BLaER1 treated with 17β-estradiol and CSF1 and Interleukin-3, amounts not matched to agents 10 nM and 100 nM (cell line): ENCODE measurements at regions not wholly inside any gene's neighbourhood (a gene's known extent, or its start where the extent isn't known, plus 50 kb on each side); places are given as distances from the start of the nearest gene placed in this dataset.

ENCODE experiments used
- H3K27ac ChIP-seq, 11 experiments: shearing (Covaris generic); formaldehyde crosslinking; 2 replicates each; pipeline ENCODE4 v1.8.1; 2022
- H3K27me3 ChIP-seq, 11 experiments: shearing (Covaris generic); formaldehyde crosslinking; 2 replicates each; pipeline ENCODE4 v1.8.1; 2022
- H3K36me3 ChIP-seq, 11 experiments: shearing (Covaris generic); formaldehyde crosslinking; 2 replicates each; pipeline ENCODE4 v1.8.1; 2022
- H3K4me1 ChIP-seq, 10 experiments: shearing (Covaris generic); formaldehyde crosslinking; 2 replicates each; pipeline ENCODE4 v1.8.1; 2022
- H3K4me2 ChIP-seq, 11 experiments: shearing (Covaris generic); formaldehyde crosslinking; 2 replicates each; pipeline ENCODE4 v1.8.1; 2022
- H3K4me3 ChIP-seq, 10 experiments: shearing (Covaris generic); formaldehyde crosslinking; 2 replicates each; pipeline ENCODE4 v1.8.1; 2022
- H3K9ac ChIP-seq, 11 experiments: shearing (Covaris generic); formaldehyde crosslinking; 2 replicates each; pipeline ENCODE4 v1.8.1; 2022
- H3K9me3 ChIP-seq, 11 experiments: shearing (Covaris generic); formaldehyde crosslinking; replicated peaks in 1 of 11; 2 replicates each; pipeline ENCODE4 v1.8.1; 2022
- H4K20me1 ChIP-seq, 11 experiments: shearing (Covaris generic); formaldehyde crosslinking; 2 replicates each; pipeline ENCODE4 v1.8.1; 2022
- Cebpa-rat ChIP-seq, 11 experiments: shearing (Covaris generic); IDR thresholded peaks; 2 replicates each; pipeline ENCODE4 v1.8.1; 2022

- Histone ChIP-seq H3K4me1 (no peaks in the 10 kb centered on the region), H3K4me2 (no peak overlapping the region), H4K20me1 (no peaks in the 10 kb centered on the region), H3K36me3 (no peaks in the 10 kb centered on the region), H3K9ac (no peak overlapping the region), H3K27ac (no peak overlapping the region), H3K9me3 (no peaks in the 10 kb centered on the region), H3K27me3 (no peaks in the 10 kb centered on the region), H3K4me3 (no peak overlapping the region)
- no peak for TF ChIP-seq Cebpa-rat (IDR thresholded peaks at IDR 0.05)
These were observed 299.2 kb downstream of the NFIB start for GRCh38 chr9:14014744-14015143.

GRCh38 chr9:14014218-14014617 is 299.7 kb downstream of the NFIB start:
- H4K20me1 ChIP-seq: no peaks in the 10 kb centered on the region
- H3K27ac ChIP-seq: no peak overlapping the region
- H3K4me1 ChIP-seq: no peaks in the 10 kb centered on the region
- no peak overlapping the region for H3K4me2 ChIP-seq
- H3K9ac ChIP-seq: no peak overlapping the region
- H3K27me3 ChIP-seq: no peaks in the 10 kb centered on the region
- no peak overlapping the region for H3K4me3 ChIP-seq
- H3K9me3 ChIP-seq: no peaks in the 10 kb centered on the region
- no peaks in the 10 kb centered on the region for H3K36me3 ChIP-seq
- TF ChIP-seq Cebpa-rat (IDR thresholded peaks at IDR 0.05): no peak

- H4K20me1 ChIP-seq: no peaks in the 10 kb centered on the region
- H3K4me1 ChIP-seq: no peaks in the 10 kb centered on the region
- no peak overlapping the region for H3K4me3 ChIP-seq
- no peaks in the 10 kb centered on the region for H3K27me3 ChIP-seq
- no peak overlapping the region for H3K27ac ChIP-seq
- H3K9ac ChIP-seq: no peak overlapping the region
- H3K36me3 ChIP-seq: no peaks in the 10 kb centered on the region
- no peaks in the 10 kb centered on the region for H3K9me3 ChIP-seq
- H3K4me2 ChIP-seq: no peak overlapping the region
- no peak for TF ChIP-seq Cebpa-rat (IDR thresholded peaks at IDR 0.05)
These were observed 302.0 kb downstream of the NFIB start for GRCh38 chr9:14011799-14012560.

- Histone ChIP-seq H3K4me2 (no peak overlapping the region), H3K36me3 (no peaks in the 10 kb centered on the region), H3K4me3 (no peak overlapping the region), H3K9ac (no peak overlapping the region), H3K9me3 (peaks cover 0 to 3% (median 0%) of the 10 kb centered on the region in 11 experiments; a peak in 1 of 22 replicates), H3K27me3 (no peaks in the 10 kb centered on the region), H3K4me1 (no peaks in the 10 kb centered on the region), H4K20me1 (no peaks in the 10 kb centered on the region), H3K27ac (no peak overlapping the region)
- TF ChIP-seq Cebpa-rat (IDR thresholded peaks at IDR 0.05): no peak
These were observed 306.7 kb downstream of the NFIB start for GRCh38 chr9:14007190-14007769.

- no peak for TF ChIP-seq Cebpa-rat (IDR thresholded peaks at IDR 0.05)
- Histone ChIP-seq H3K4me2 (no peak overlapping the region), H3K9ac (no peak overlapping the region), H3K36me3 (no peaks in the 10 kb centered on the region), H4K20me1 (no peaks in the 10 kb centered on the region), H3K9me3 (peaks cover 0 to 4% (median 0%) of the 10 kb centered on the region in 11 experiments; a peak in 1 of 22 replicates), H3K4me3 (no peak overlapping the region), H3K27ac (no peak overlapping the region), H3K4me1 (no peaks in the 10 kb centered on the region), H3K27me3 (no peaks in the 10 kb centered on the region)
These were observed 307.4 kb downstream of the NFIB start for GRCh38 chr9:14006386-14007187.

GRCh38 chr9:14004110-14004509 is 309.8 kb downstream of the NFIB start:
- no peak overlapping the region for H3K4me3 ChIP-seq
- no peaks in the 10 kb centered on the region for H3K36me3 ChIP-seq
- no peak for TF ChIP-seq Cebpa-rat (IDR thresholded peaks at IDR 0.05)
- H3K27ac ChIP-seq: no peak overlapping the region
- no peaks in the 10 kb centered on the region for H3K27me3 ChIP-seq
- no peaks in the 10 kb centered on the region for H3K4me1 ChIP-seq
- H3K9ac ChIP-seq: no peak overlapping the region
- no peak overlapping the region for H3K4me2 ChIP-seq
- H3K9me3 ChIP-seq: peaks cover 0 to 7% (median 2%) of the 10 kb centered on the region in 11 experiments; a peak in 6 of 22 replicates
- no peaks in the 10 kb centered on the region for H4K20me1 ChIP-seq

- Histone ChIP-seq H3K9me3 (peaks cover 0 to 10% (median 2%) of the 10 kb centered on the region in 11 experiments; a peak in 6 of 22 replicates), H4K20me1 (no peaks in the 10 kb centered on the region), H3K27me3 (no peaks in the 10 kb centered on the region), H3K36me3 (no peaks in the 10 kb centered on the region), H3K4me2 (no peak overlapping the region), H3K4me1 (no peaks in the 10 kb centered on the region), H3K9ac (no peak overlapping the region), H3K4me3 (no peak overlapping the region), H3K27ac (no peak overlapping the region)
- TF ChIP-seq Cebpa-rat (IDR thresholded peaks at IDR 0.05): no peak
These were observed 319.7 kb downstream of the NFIB start for GRCh38 chr9:13994240-13994639.

GRCh38 chr9:13993632-13994185 is 320.2 kb downstream of the NFIB start:
- no peaks in the 10 kb centered on the region for H4K20me1 ChIP-seq
- no peak overlapping the region for H3K27ac ChIP-seq
- no peak overlapping the region for H3K4me2 ChIP-seq
- no peaks in the 10 kb centered on the region for H3K36me3 ChIP-seq
- no peaks in the 10 kb centered on the region for H3K4me1 ChIP-seq
- no peaks in the 10 kb centered on the region for H3K27me3 ChIP-seq
- no peak overlapping the region for H3K9ac ChIP-seq
- no peak for TF ChIP-seq Cebpa-rat (IDR thresholded peaks at IDR 0.05)
- H3K4me3 ChIP-seq: no peak overlapping the region
- H3K9me3 ChIP-seq: peaks cover 0 to 10% (median 0%) of the 10 kb centered on the region in 11 experiments; a peak in 2 of 22 replicates
